IMR-90 (cell line): ENCODE measurements at regions not wholly inside any gene's neighbourhood (a gene's known extent, or its start where the extent isn't known, plus 50 kb on each side); places are given as distances from the start of the nearest gene placed in this dataset.

Experiments used
- ATAC-seq: fragments of 200-7000 bp; cut with Tn5 transposase; 2 replicates; pipeline ENCODE4 v1.9.1; 2020; ENCODE audit warnings: low read depth, mild to moderate bottlenecking, moderate library complexity
- BruUV-seq: library from RNA; stranded (reverse); fragments of 400-500 nt; replicated peaks from 2 replicates; lab custom pipeline; 2021; lab: Mats Ljungman, UMichigan
- CTCF ChIA-PET: fragments of 300-600 bp; formaldehyde crosslinking; extraction: SDS; loops from one replicate; lab custom pipeline; 2021; ENCODE audit warnings: antibody characterized with exemption; lab: Yijun Ruan, JAX
- POLR2A ChIA-PET: fragments of 300-600 bp; sonication (Branson Sonifier 250); formaldehyde crosslinking; loops from one replicate; lab custom pipeline; 2022; ENCODE audit warnings: antibody characterized with exemption; ENCODE audit not compliant: unreplicated experiment; lab: Charles Lee
- DNase-seq: peaks from one replicate; pipeline ENCODE4 v3.0.0; 2013
- H2AFZ ChIP-seq: replicated peaks from 2 replicates; pipeline ENCODE3; 2013; ENCODE audit warnings: low read length, mild to moderate bottlenecking; ENCODE audit not compliant: poor library complexity
- H2AK5ac ChIP-seq: 2 replicates; pipeline ENCODE4 v1.6.1; 2013; ENCODE audit warnings: low read depth, low read length, inconsistent platforms
- H2AK9ac ChIP-seq: replicated peaks from 2 replicates; pipeline ENCODE3; 2013; ENCODE audit warnings: mild to moderate bottlenecking, low read depth, low read length, moderate library complexity; ENCODE audit not compliant: poor library complexity
- H2BK120ac ChIP-seq: 2 replicates; pipeline ENCODE4 v1.6.1; 2013; ENCODE audit warnings: low read depth, low read length, inconsistent platforms
- H2BK15ac ChIP-seq: 3 replicates; pipeline ENCODE4 v1.6.1; 2013; ENCODE audit warnings: low read depth, low read length, inconsistent platforms
- H2BK20ac ChIP-seq: 2 replicates; pipeline ENCODE4 v1.6.1; 2013; ENCODE audit warnings: low read depth, mild to moderate bottlenecking, inconsistent platforms, low read length, moderate library complexity
- H2BK5ac ChIP-seq: 2 replicates; pipeline ENCODE4 v1.6.1; 2013; ENCODE audit warnings: mild to moderate bottlenecking, low read depth, low read length, inconsistent platforms; ENCODE audit not compliant: poor library complexity, severe bottlenecking
- H3K14ac ChIP-seq: replicated peaks from 2 replicates; pipeline ENCODE4 v1.6.1; 2013; ENCODE audit warnings: low read depth, low read length, inconsistent platforms
- H3K18ac ChIP-seq: 2 replicates; pipeline ENCODE4 v1.6.1; 2013; ENCODE audit warnings: low read depth, low read length, control low read depth
- H3K23ac ChIP-seq: 2 replicates; pipeline ENCODE4 v1.6.1; 2013; ENCODE audit warnings: low read depth, low read length, inconsistent platforms
- H3K27ac ChIP-seq: 2 replicates; pipeline ENCODE4 v1.5.1; 2013; ENCODE audit warnings: mild to moderate bottlenecking, control low read depth, low read length; ENCODE audit not compliant: insufficient read depth
- H3K27me3 ChIP-seq: 2 replicates; pipeline ENCODE4 v1.6.1; 2013; ENCODE audit warnings: low read length; ENCODE audit not compliant: control insufficient read depth, insufficient read depth
- H3K36me3 ChIP-seq: 2 replicates; pipeline ENCODE4 v1.6.1; 2013; ENCODE audit warnings: low read length, mixed read lengths; ENCODE audit not compliant: control insufficient read depth, insufficient read depth
- H3K4ac ChIP-seq: 2 replicates; pipeline ENCODE4 v1.6.1; 2013; ENCODE audit warnings: low read depth, low read length, inconsistent platforms
- H3K4me1 ChIP-seq: 2 replicates; pipeline ENCODE4 v1.6.1; 2013; ENCODE audit warnings: low read length, mixed read lengths; ENCODE audit not compliant: control insufficient read depth, insufficient read depth
- H3K4me2 ChIP-seq: 2 replicates; pipeline ENCODE4 v1.6.1; 2013; ENCODE audit warnings: low read depth, mild to moderate bottlenecking, control low read depth, low read length, moderate library complexity
- H3K4me3 ChIP-seq: 2 replicates; pipeline ENCODE4 v1.5.1; 2013; ENCODE audit warnings: low read depth, mild to moderate bottlenecking, control low read depth, low read length, moderate library complexity; ENCODE audit not compliant: insufficient read depth
- H3K56ac ChIP-seq: 2 replicates; pipeline ENCODE4 v1.6.1; 2013; ENCODE audit warnings: low read length, inconsistent platforms; ENCODE audit not compliant: insufficient read depth; ENCODE audit errors: extremely low read depth
- H3K79me1 ChIP-seq, 2 experiments: 2 replicates each; pipeline ENCODE4 v1.6.1; 2013; ENCODE audit warnings: low read length in 2 of 2, inconsistent platforms in 1 of 2, low read depth in 1 of 2
- H3K9ac ChIP-seq: 2 replicates; pipeline ENCODE4 v1.6.1; 2013; ENCODE audit warnings: low read depth, low read length, control low read depth
- H3K9me1 ChIP-seq: 2 replicates; pipeline ENCODE4 v1.6.1; 2013; ENCODE audit warnings: low read length, inconsistent platforms; ENCODE audit not compliant: insufficient read depth
- H3K9me3 ChIP-seq: 2 replicates; pipeline ENCODE4 v1.6.1; 2013; ENCODE audit warnings: low read length; ENCODE audit not compliant: control insufficient read depth, insufficient read depth
- H4K20me1 ChIP-seq: 2 replicates; pipeline ENCODE4 v1.6.1; 2013; ENCODE audit warnings: low read length, inconsistent platforms; ENCODE audit not compliant: insufficient read depth
- H4K5ac ChIP-seq: 2 replicates; pipeline ENCODE4 v1.6.1; 2013; ENCODE audit warnings: mild to moderate bottlenecking, low read depth, low read length, control low read depth
- H4K8ac ChIP-seq, 2 experiments: 2 replicates each; pipeline ENCODE4 v1.6.1; 2013; ENCODE audit warnings: low read depth in 2 of 2, low read length in 2 of 2, control low read depth in 1 of 2, inconsistent platforms in 1 of 2
- H4K91ac ChIP-seq: 2 replicates; pipeline ENCODE4 v1.6.1; 2013; ENCODE audit warnings: low read depth, low read length, inconsistent platforms; ENCODE audit not compliant: insufficient read depth
- BHLHE40 ChIP-seq: fragments of 150-350 bp; IDR thresholded peaks from 2 replicates; pipeline ENCODE4 v1.6.1; 2016; ENCODE audit warnings: mild to moderate bottlenecking, low read depth, low read length
- CEBPB ChIP-seq: IDR thresholded peaks from 2 replicates; pipeline ENCODE4 v1.6.1; 2012; ENCODE audit warnings: low read depth, low read length, improper control_type of control experiment
- CHD1 ChIP-seq: IDR thresholded peaks from 2 replicates; pipeline ENCODE4 v1.6.1; 2012; ENCODE audit warnings: low read depth, low read length, improper control_type of control experiment
- CTCF ChIP-seq: conservative IDR thresholded peaks from 2 replicates; pipeline ENCODE4 v1.5.1; 2012; ENCODE audit warnings: mild to moderate bottlenecking, low read depth, low read length, improper control_type of control experiment
- FOS ChIP-seq: fragments of 150-350 bp; IDR thresholded peaks from 2 replicates; pipeline ENCODE4 v1.6.1; 2016; ENCODE audit warnings: low read depth, low read length
- MAFK ChIP-seq: IDR thresholded peaks from 2 replicates; pipeline ENCODE4 v1.6.1; 2012; ENCODE audit warnings: low read depth, low read length, improper control_type of control experiment
- NFE2L2 ChIP-seq: fragments of 150-350 bp; IDR thresholded peaks from 2 replicates; pipeline ENCODE4 v1.6.1; 2016; ENCODE audit warnings: low read depth, mild to moderate bottlenecking, low read length
- POLR2A ChIP-seq: IDR thresholded peaks from 2 replicates; pipeline ENCODE4 v1.6.1; 2012; ENCODE audit warnings: mild to moderate bottlenecking, low read depth, low read length
- RAD21 ChIP-seq: IDR thresholded peaks from 2 replicates; pipeline ENCODE4 v1.6.1; 2012; ENCODE audit warnings: low read length, improper control_type of control experiment
- RCOR1 ChIP-seq: IDR thresholded peaks from 2 replicates; pipeline ENCODE4 v1.6.1; 2012; ENCODE audit warnings: mild to moderate bottlenecking, low read length, improper control_type of control experiment; ENCODE audit not compliant: insufficient replicate concordance
- RFX5 ChIP-seq: IDR thresholded peaks from 2 replicates; pipeline ENCODE4 v1.8.0; 2012; ENCODE audit warnings: low read depth, mild to moderate bottlenecking, low read length, moderate library complexity
- SMC3 ChIP-seq: fragments of 150-350 bp; IDR thresholded peaks from 2 replicates; pipeline ENCODE4 v1.6.1; 2016; ENCODE audit warnings: low read depth, mild to moderate bottlenecking, antibody characterized with exemption, low read length, moderate library complexity
- WGBS, 2 experiments: methylation state at CpG; one replicate each; pipeline versions ENCODE4 v1.1.5 to v1.1.7; 2013; ENCODE audit warnings: missing lambda C conversion rate in 2 of 2; ENCODE audit not compliant: insufficient read length in 1 of 2; ENCODE audit errors: extremely low coverage in 2 of 2; 5-methylcytosine and 5-hydroxymethylcytosine counted together
- dilution Hi-C: fragments of 300-500 bp; cut with HindIII; formaldehyde crosslinking; loops from one replicate; pipeline ENCODE4 v1.14.3; 2018; ENCODE audit warnings: low sequenced_read_pairs; ENCODE audit not compliant: unreplicated experiment
- in situ Hi-C: fragments of 300-500 bp; cut with MboI; formaldehyde crosslinking; loops from 3 replicates; pipeline ENCODE4 v1.14.3; 2019; ENCODE audit warnings: low sequenced_read_pairs, inconsistent platforms, mixed read lengths
- intact Hi-C: fragments of 100-400 bp; cut with micrococcal nuclease; formaldehyde crosslinking; loops from 2 replicates; pipeline ENCODE4 v1.10.0; 2022
- TF ChIP-seq, protein P1 (sequence below): fragments of 150-350 bp; IDR thresholded peaks from 2 replicates; pipeline ENCODE4 v1.6.1; 2016; ENCODE audit warnings: low read depth, mild to moderate bottlenecking, low read length, moderate library complexity, borderline replicate concordance
- TF ChIP-seq, protein P2 (sequence below): fragments of 150-350 bp; IDR thresholded peaks from 2 replicates; pipeline ENCODE4 v1.6.1; 2017; ENCODE audit warnings: mild to moderate bottlenecking, antibody characterized with exemption, low read length, low read depth

DNA sequence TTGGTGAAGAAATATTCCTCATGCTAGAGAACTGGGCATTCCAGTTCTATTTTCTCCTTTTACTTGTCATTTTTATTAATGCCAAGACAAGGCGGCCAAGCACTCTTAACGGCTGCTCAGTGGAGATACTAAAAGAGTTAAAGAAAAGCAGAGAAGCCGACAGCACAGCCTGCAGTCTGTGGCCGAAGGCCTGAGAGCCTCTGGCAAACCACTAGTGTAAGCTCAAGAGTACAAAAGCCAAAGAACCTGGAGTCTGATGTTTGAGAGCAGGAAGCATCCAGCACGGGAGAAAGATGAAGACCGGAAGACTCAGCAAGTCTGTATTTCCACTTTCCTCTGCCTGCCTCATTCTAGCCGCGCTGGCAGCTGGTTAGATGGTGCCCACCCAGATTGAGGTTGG, 167.1 kb upstream of the FUT9 start:
- no TSS peak for BruUV-seq

More for the DNA sequence above, 167.1 kb upstream of the FUT9 start:
- ChIA-PET POLR2A (no interaction called here), CTCF (no interaction called here)
- Histone ChIP-seq H2BK120ac (no peak overlapping the region), H3K18ac (no peak overlapping the region), H2AK5ac (no peak overlapping the region), H3K36me3 (no peaks in the 10 kb centered on the region), H3K27me3 (no peaks in the 10 kb centered on the region), H3K79me1 (no peaks in the 10 kb centered on the region), H4K20me1 (no peaks in the 10 kb centered on the region), H2BK20ac (no peak overlapping the region), H3K9me1 (no peaks in the 10 kb centered on the region), H3K4ac (no peak overlapping the region), H3K23ac (no peak overlapping the region), H3K4me3 (no peak overlapping the region), H3K4me2 (no peak overlapping the region), H3K9me3 (peaks cover 7% of the 10 kb centered on the region; the same call in 1 of the 2 replicates), H2AFZ (no peak overlapping the region), H3K14ac (no peak overlapping the region), H2BK5ac (no peak overlapping the region), H3K4me1 (no peaks in the 10 kb centered on the region), H3K27ac (no peak overlapping the region), H2AK9ac (no peak overlapping the region), H4K8ac (no peak overlapping the region), H3K56ac (no peak overlapping the region), H3K9ac (no peak overlapping the region), H4K91ac (no peak overlapping the region), H2BK15ac (no peak overlapping the region), H4K5ac (no peak overlapping the region)
- no peak for DNase-seq
- in situ Hi-C loops, result no loop called here
- TF ChIP-seq CEBPB (no peak), MAFK (no peak), NFE2L2 (no peak), SMC3 (no peak), POLR2A (no peak), RCOR1 (no peak), RAD21 (no peak), RFX5 (no peak), CTCF (no peak), BHLHE40 (no peak), FOS (no peak), CHD1 (no peak)
- TF ChIP-seq, protein P1, sequence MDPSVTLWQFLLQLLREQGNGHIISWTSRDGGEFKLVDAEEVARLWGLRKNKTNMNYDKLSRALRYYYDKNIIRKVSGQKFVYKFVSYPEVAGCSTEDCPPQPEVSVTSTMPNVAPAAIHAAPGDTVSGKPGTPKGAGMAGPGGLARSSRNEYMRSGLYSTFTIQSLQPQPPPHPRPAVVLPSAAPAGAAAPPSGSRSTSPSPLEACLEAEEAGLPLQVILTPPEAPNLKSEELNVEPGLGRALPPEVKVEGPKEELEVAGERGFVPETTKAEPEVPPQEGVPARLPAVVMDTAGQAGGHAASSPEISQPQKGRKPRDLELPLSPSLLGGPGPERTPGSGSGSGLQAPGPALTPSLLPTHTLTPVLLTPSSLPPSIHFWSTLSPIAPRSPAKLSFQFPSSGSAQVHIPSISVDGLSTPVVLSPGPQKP, result no peak
- TF ChIP-seq, protein P2, sequence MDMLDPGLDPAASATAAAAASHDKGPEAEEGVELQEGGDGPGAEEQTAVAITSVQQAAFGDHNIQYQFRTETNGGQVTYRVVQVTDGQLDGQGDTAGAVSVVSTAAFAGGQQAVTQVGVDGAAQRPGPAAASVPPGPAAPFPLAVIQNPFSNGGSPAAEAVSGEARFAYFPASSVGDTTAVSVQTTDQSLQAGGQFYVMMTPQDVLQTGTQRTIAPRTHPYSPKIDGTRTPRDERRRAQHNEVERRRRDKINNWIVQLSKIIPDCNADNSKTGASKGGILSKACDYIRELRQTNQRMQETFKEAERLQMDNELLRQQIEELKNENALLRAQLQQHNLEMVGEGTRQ, result no peak
- no peak for ATAC-seq
- intact Hi-C loops, result no loop called here
- dilution Hi-C loops, result no loop called here
- WGBS, 2 experiments, result 67% methylated on average over 3 of the region's 8 CpGs; no CpG with 5 or more reads in 1 of the 2 experiments
